ENCODE measurements at regions not wholly inside any gene's neighbourhood (a gene's known extent, or its start where the extent isn't known, plus 50 kb on each side); places are given as distances from the start of the nearest gene placed in this dataset.

GRCh38 chr22:48632646-48633246, 1194.9 kb downstream of the BRD1 start:
- no peaks in the 10 kb centered on the region for H3K9me3 ChIP-seq (ENCODE audit: low read length)

DNA sequence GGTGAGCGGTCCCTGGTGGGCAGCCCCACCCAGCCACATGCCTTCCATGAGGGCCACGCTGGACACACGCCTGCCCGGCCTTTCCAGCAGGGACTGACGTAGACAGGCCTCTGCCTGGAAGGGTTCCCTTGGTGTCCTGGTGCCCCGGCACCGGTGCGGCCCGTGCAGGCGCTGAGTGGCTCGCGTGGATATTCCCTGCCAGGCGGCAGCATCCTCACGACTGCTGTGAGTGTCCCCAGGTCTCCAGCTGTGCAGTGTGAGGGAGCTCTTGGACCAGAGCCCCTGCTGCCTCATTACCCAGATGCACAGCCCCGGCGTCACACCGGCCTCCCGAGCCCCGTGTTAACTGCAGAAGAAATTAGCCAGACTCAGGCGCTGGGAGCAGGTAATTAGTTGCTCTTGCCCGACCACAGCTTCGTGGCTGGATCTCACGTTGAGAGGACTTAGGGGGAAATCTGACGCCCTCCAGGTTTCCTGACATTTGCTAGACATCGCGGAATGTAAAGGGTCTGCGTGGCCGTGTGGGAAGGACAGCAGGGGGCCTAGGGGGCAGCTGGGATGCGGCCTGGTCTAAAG, 1196.3 kb downstream of the BRD1 start:
- no peak overlapping the region for H3K4me2 ChIP-seq (ENCODE audit: low read depth, low read length, poor library complexity, severe bottlenecking)
- H3K36me3 ChIP-seq (ENCODE audit: insufficient read depth, low read length) = no peaks in the 10 kb centered on the region
- no peaks in the 10 kb centered on the region for H3K79me2 ChIP-seq (ENCODE audit: low read length)
- H4K20me1 ChIP-seq (ENCODE audit: insufficient read depth, low read depth, low read length) = no peaks in the 10 kb centered on the region
- DNase-seq = no peak
- H3K4me1 ChIP-seq (ENCODE audit: low read length) = no peaks in the 10 kb centered on the region
- no peak overlapping the region for H3K27ac ChIP-seq (ENCODE audit: low read length)
- no peak overlapping the region for H3K9ac ChIP-seq (ENCODE audit: low read length)
- H3K27me3 ChIP-seq (ENCODE audit: low read length) = no peaks in the 10 kb centered on the region
- H3K9me3 ChIP-seq (ENCODE audit: low read length) = no peaks in the 10 kb centered on the region
- H3K9me2 ChIP-seq (replicated peaks; ENCODE audit: insufficient read depth, low read length) = no peaks in the 10 kb centered on the region
- no peak overlapping the region for H2AFZ ChIP-seq (ENCODE audit: low read length)
- H3K4me3 ChIP-seq (ENCODE audit: low read length) = no peak overlapping the region

More at GRCh38 chr22:48632646-48633246, 1194.9 kb downstream of the BRD1 start:
- Histone ChIP-seq H3K27ac (ENCODE audit: low read length) (no peak overlapping the region), H4K20me1 (ENCODE audit: insufficient read depth, low read depth, low read length) (no peaks in the 10 kb centered on the region), H3K4me3 (ENCODE audit: low read length) (no peak overlapping the region), H3K4me1 (ENCODE audit: low read length) (no peaks in the 10 kb centered on the region), H3K36me3 (ENCODE audit: insufficient read depth, low read length) (no peaks in the 10 kb centered on the region), H3K4me2 (ENCODE audit: low read depth, low read length, poor library complexity, severe bottlenecking) (no peak overlapping the region), H3K9me2 (replicated peaks; ENCODE audit: insufficient read depth, low read length) (no peaks in the 10 kb centered on the region), H2AFZ (ENCODE audit: low read length) (no peak overlapping the region), H3K9ac (ENCODE audit: low read length) (no peak overlapping the region), H3K27me3 (ENCODE audit: low read length) (no peaks in the 10 kb centered on the region), H3K79me2 (ENCODE audit: low read length) (no peaks in the 10 kb centered on the region)
- DNase-seq = no peak

DNA sequence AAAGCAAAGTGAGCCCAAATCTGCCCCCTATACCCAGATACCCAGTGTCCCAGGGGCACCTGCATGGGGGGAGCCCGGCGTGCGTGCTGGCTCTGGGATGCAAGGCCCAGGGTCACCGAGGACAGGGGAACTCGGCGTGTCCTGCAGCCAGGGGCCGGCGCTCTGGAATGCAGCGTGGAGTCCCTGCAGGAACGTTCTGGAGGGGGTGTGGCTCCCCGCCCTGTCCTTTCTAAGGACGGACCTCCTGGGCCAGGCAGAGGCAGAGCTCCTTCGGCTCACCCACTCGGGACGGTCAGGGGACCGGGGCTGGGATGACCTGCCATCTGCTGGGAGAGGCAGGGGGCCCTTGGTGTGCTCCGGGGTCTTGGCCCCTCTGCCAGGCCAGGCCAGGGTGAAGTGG, 1196.8 kb downstream of the BRD1 start:
- Histone ChIP-seq H3K4me3 (ENCODE audit: low read length) (no peak overlapping the region), H3K4me1 (ENCODE audit: low read length) (no peaks in the 10 kb centered on the region), H3K4me2 (ENCODE audit: low read depth, low read length, poor library complexity, severe bottlenecking) (no peak overlapping the region), H3K36me3 (ENCODE audit: insufficient read depth, low read length) (no peaks in the 10 kb centered on the region), H3K79me2 (ENCODE audit: low read length) (no peaks in the 10 kb centered on the region), H3K9me3 (ENCODE audit: low read length) (no peaks in the 10 kb centered on the region), H2AFZ (ENCODE audit: low read length) (no peak overlapping the region), H3K27ac (ENCODE audit: low read length) (no peak overlapping the region), H4K20me1 (ENCODE audit: insufficient read depth, low read depth, low read length) (no peaks in the 10 kb centered on the region), H3K9me2 (replicated peaks; ENCODE audit: insufficient read depth, low read length) (no peaks in the 10 kb centered on the region), H3K27me3 (ENCODE audit: low read length) (no peaks in the 10 kb centered on the region), H3K9ac (ENCODE audit: low read length) (no peak overlapping the region)
- DNase-seq = no peak

DNA sequence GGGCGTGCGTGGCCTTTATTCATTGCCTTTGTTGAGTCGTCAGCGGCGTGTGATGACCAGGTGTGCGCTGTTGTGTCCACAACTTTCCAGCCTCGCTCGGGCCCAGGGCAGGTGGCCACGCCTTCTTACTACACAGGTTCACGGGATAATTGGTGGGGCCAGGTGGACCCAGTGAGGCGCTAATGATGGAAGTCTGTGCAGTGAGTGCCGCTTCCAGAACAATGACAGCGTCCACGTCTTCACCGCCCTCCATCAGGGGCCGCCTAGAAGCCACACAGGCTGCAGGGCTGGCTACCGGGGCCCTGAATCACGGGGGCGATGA, 1197.3 kb downstream of the BRD1 start:
- Histone ChIP-seq H3K27me3 (ENCODE audit: low read length) (no peaks in the 10 kb centered on the region), H3K4me3 (ENCODE audit: low read length) (no peak overlapping the region), H4K20me1 (ENCODE audit: insufficient read depth, low read depth, low read length) (no peaks in the 10 kb centered on the region), H3K4me2 (ENCODE audit: low read depth, low read length, poor library complexity, severe bottlenecking) (no peak overlapping the region), H3K79me2 (ENCODE audit: low read length) (no peaks in the 10 kb centered on the region), H3K4me1 (ENCODE audit: low read length) (no peaks in the 10 kb centered on the region), H3K9ac (ENCODE audit: low read length) (no peak overlapping the region), H2AFZ (ENCODE audit: low read length) (no peak overlapping the region), H3K9me2 (replicated peaks; ENCODE audit: insufficient read depth, low read length) (no peaks in the 10 kb centered on the region), H3K36me3 (ENCODE audit: insufficient read depth, low read length) (no peaks in the 10 kb centered on the region), H3K27ac (ENCODE audit: low read length) (no peak overlapping the region), H3K9me3 (ENCODE audit: low read length) (no peaks in the 10 kb centered on the region)
- no peak for DNase-seq

DNA sequence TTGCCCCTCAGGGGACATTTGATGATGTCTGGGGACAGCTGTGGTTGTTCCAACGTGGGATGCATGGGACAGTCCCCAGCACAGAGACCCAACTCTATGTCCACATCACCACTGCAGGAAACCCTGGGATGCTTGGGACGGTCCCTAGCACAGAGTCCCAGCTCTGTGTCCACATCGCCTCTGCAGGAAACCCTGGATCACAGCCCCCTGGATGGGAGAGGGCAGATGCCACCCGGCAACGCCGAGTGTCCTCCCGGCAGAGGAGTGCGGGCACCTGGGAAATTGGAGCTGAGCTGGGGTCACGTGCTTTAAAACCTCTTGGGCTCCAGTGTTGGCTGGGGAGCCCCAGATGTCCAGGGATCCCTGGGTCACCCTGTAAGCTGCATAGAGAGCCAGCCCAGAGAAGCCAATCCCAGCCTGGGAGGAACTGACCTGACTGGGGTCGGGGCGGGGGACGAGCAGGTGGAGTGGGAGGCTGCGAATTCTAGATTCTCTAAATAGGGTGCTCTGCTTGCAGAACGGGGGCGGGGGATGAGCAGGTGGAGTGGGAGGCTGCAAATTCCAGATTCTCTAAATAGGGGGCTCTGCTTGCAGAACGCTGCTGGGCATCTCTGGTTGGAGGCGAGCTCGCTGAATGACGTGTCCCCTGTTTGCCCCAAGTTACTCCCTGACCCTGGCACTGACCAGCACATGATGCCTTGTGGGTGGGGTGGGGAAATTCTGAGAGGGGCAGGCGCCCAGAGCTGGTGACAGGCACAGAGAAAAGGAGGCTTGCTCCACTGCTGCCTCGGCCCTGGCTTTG, 1197.8 kb downstream of the BRD1 start:
- H3K4me3 ChIP-seq (ENCODE audit: low read length) = no peak overlapping the region
- no peaks in the 10 kb centered on the region for H3K9me2 ChIP-seq (replicated peaks; ENCODE audit: insufficient read depth, low read length)
- H3K9ac ChIP-seq (ENCODE audit: low read length) = no peak overlapping the region
- no peak overlapping the region for H3K27ac ChIP-seq (ENCODE audit: low read length)
- no peak overlapping the region for H2AFZ ChIP-seq (ENCODE audit: low read length)
- H3K36me3 ChIP-seq (ENCODE audit: insufficient read depth, low read length) = no peaks in the 10 kb centered on the region
- H3K4me1 ChIP-seq (ENCODE audit: low read length) = no peaks in the 10 kb centered on the region
- no peaks in the 10 kb centered on the region for H3K79me2 ChIP-seq (ENCODE audit: low read length)
- no peaks in the 10 kb centered on the region for H3K9me3 ChIP-seq (ENCODE audit: low read length)
- H4K20me1 ChIP-seq (ENCODE audit: insufficient read depth, low read depth, low read length) = no peaks in the 10 kb centered on the region
- no peak overlapping the region for H3K4me2 ChIP-seq (ENCODE audit: low read depth, low read length, poor library complexity, severe bottlenecking)
- no peak for DNase-seq
- no peaks in the 10 kb centered on the region for H3K27me3 ChIP-seq (ENCODE audit: low read length)

GRCh38 chr22:48628891-48629543, 1198.7 kb downstream of the BRD1 start:
- H3K9ac ChIP-seq (ENCODE audit: low read length) = no peak overlapping the region
- no peaks in the 10 kb centered on the region for H3K36me3 ChIP-seq (ENCODE audit: insufficient read depth, low read length)
- H2AFZ ChIP-seq (ENCODE audit: low read length) = no peak overlapping the region
- H3K27me3 ChIP-seq (ENCODE audit: low read length) = no peaks in the 10 kb centered on the region
- H3K9me3 ChIP-seq (ENCODE audit: low read length) = no peaks in the 10 kb centered on the region
- no peak for DNase-seq
- H3K9me2 ChIP-seq (replicated peaks; ENCODE audit: insufficient read depth, low read length) = no peaks in the 10 kb centered on the region
- H3K4me3 ChIP-seq (ENCODE audit: low read length) = no peak overlapping the region
- H4K20me1 ChIP-seq (ENCODE audit: insufficient read depth, low read depth, low read length) = no peaks in the 10 kb centered on the region
- H3K4me1 ChIP-seq (ENCODE audit: low read length) = no peaks in the 10 kb centered on the region
- no peaks in the 10 kb centered on the region for H3K79me2 ChIP-seq (ENCODE audit: low read length)
- no peak overlapping the region for H3K27ac ChIP-seq (ENCODE audit: low read length)
- H3K4me2 ChIP-seq (ENCODE audit: low read depth, low read length, poor library complexity, severe bottlenecking) = no peak overlapping the region

DNA sequence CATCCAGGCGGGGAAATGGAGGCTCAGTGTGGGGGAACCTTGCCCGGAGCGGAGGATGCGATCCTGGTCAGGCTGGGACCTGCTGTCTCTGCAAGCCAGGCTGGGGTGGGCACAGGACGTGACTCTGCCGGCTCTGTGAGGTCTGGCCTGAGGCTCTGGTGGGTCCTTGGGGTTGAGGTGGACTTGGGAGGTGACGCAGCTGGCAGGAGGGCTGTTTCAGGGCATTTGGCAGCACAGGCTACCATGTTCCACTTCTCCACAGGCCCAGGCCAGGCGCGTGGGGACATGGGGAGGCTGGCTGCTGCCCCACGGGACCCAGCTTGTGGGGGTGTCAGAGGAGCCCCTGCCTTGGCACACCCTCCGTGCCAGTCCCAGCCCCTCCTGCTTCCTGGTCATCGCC, 1199.7 kb downstream of the BRD1 start:
- no peak overlapping the region for H3K4me2 ChIP-seq (ENCODE audit: low read depth, low read length, poor library complexity, severe bottlenecking)
- H3K9me3 ChIP-seq (ENCODE audit: low read length) = no peaks in the 10 kb centered on the region
- DNase-seq = no peak
- H4K20me1 ChIP-seq (ENCODE audit: insufficient read depth, low read depth, low read length) = no peaks in the 10 kb centered on the region
- H3K27ac ChIP-seq (ENCODE audit: low read length) = no peak overlapping the region
- no peak overlapping the region for H3K9ac ChIP-seq (ENCODE audit: low read length)
- no peaks in the 10 kb centered on the region for H3K27me3 ChIP-seq (ENCODE audit: low read length)
- no peak overlapping the region for H3K4me3 ChIP-seq (ENCODE audit: low read length)
- H3K4me1 ChIP-seq (ENCODE audit: low read length) = no peaks in the 10 kb centered on the region
- H3K36me3 ChIP-seq (ENCODE audit: insufficient read depth, low read length) = no peaks in the 10 kb centered on the region
- H2AFZ ChIP-seq (ENCODE audit: low read length) = no peak overlapping the region
- H3K9me2 ChIP-seq (replicated peaks; ENCODE audit: insufficient read depth, low read length) = no peaks in the 10 kb centered on the region
- no peaks in the 10 kb centered on the region for H3K79me2 ChIP-seq (ENCODE audit: low read length)

- no peaks in the 10 kb centered on the region for H3K79me2 ChIP-seq (ENCODE audit: low read length)
- no peak overlapping the region for H3K4me2 ChIP-seq (ENCODE audit: low read depth, low read length, poor library complexity, severe bottlenecking)
- H3K4me1 ChIP-seq (ENCODE audit: low read length) = no peaks in the 10 kb centered on the region
- H3K9me3 ChIP-seq (ENCODE audit: low read length) = no peaks in the 10 kb centered on the region
- H3K36me3 ChIP-seq (ENCODE audit: insufficient read depth, low read length) = no peaks in the 10 kb centered on the region
- H3K27me3 ChIP-seq (ENCODE audit: low read length) = no peaks in the 10 kb centered on the region
- no peaks in the 10 kb centered on the region for H3K9me2 ChIP-seq (replicated peaks; ENCODE audit: insufficient read depth, low read length)
- no peak overlapping the region for H3K9ac ChIP-seq (ENCODE audit: low read length)
- no peak overlapping the region for H3K27ac ChIP-seq (ENCODE audit: low read length)
- H2AFZ ChIP-seq (ENCODE audit: low read length) = no peak overlapping the region
- H4K20me1 ChIP-seq (ENCODE audit: insufficient read depth, low read depth, low read length) = no peaks in the 10 kb centered on the region
- H3K4me3 ChIP-seq (ENCODE audit: low read length) = no peak overlapping the region
- DNase-seq = no peak
These were observed 1200.5 kb downstream of the BRD1 start for GRCh38 chr22:48627203-48627602.

All from Karpas-422 (cell line).